Caco-2 (cell line): ENCODE measurements at regions not wholly inside any gene's neighbourhood (a gene's known extent, or its start where the extent isn't known, plus 50 kb on each side); places are given as distances from the start of the nearest gene placed in this dataset.

Experiments
- BruUV-seq: library from RNA; stranded (reverse); fragments of 400-500 nt; replicated peaks from 2 replicates; lab custom pipeline; 2021; lab: Mats Ljungman, UMichigan
- CTCF ChIA-PET: fragments of 300-600 bp; sonication (Branson Sonifier 250); formaldehyde crosslinking; loops from one replicate; lab custom pipeline; 2022; ENCODE audit warnings: antibody characterized with exemption; lab: Charles Lee
- POLR2A ChIA-PET: fragments of 300-600 bp; sonication (Branson Sonifier 250); formaldehyde crosslinking; loops from one replicate; lab custom pipeline; 2022; ENCODE audit warnings: antibody characterized with exemption; lab: Charles Lee
- DNase-seq, 2 experiments: peaks; one replicate each; pipeline versions ENCODE4 v3.0.0 to v3.0.0-alpha.2; 2020 to 2022
- H3K27me3 ChIP-seq: replicated peaks from 2 replicates; pipeline ENCODE4 v1.6.0; 2011; ENCODE audit warnings: low read length; ENCODE audit not compliant: control insufficient read depth, insufficient read depth
- H3K36me3 ChIP-seq: 2 replicates; pipeline ENCODE4 v1.5.1; 2011; ENCODE audit warnings: low read length; ENCODE audit not compliant: control insufficient read depth, insufficient read depth
- H3K4me1 ChIP-seq: fragments of 250-450 bp; sonication (Bioruptor Pico); 2 replicates; pipeline ENCODE4 v1.5.1; 2020; ENCODE audit warnings: mild to moderate bottlenecking
- H3K4me3 ChIP-seq: 2 replicates; pipeline ENCODE4 v1.5.1; 2011; ENCODE audit warnings: low read depth, mild to moderate bottlenecking, control low read depth, low read length
- H3K9me3 ChIP-seq: fragments of 250-450 bp; sonication (Bioruptor Pico); 2 replicates; pipeline ENCODE4 v1.5.1; 2020; ENCODE audit warnings: mild to moderate bottlenecking, moderate library complexity
- H3K27ac Mint-ChIP-seq: one replicate; pipeline ENCODE4 v1.8.0; 2022; ENCODE audit warnings: mixed read lengths; ENCODE audit not compliant: unreplicated experiment
- H3K27me3 Mint-ChIP-seq: one replicate; pipeline ENCODE4 v1.8.0; 2022; ENCODE audit warnings: mixed read lengths; ENCODE audit not compliant: insufficient read depth, unreplicated experiment
- H3K36me3 Mint-ChIP-seq: one replicate; pipeline ENCODE4 v1.8.0; 2022; ENCODE audit warnings: mild to moderate bottlenecking, mixed read lengths; ENCODE audit not compliant: insufficient read depth, unreplicated experiment
- H3K4me1 Mint-ChIP-seq: one replicate; pipeline ENCODE4 v1.8.0; 2022; ENCODE audit warnings: low read depth, mixed read lengths; ENCODE audit not compliant: unreplicated experiment
- H3K4me3 Mint-ChIP-seq: one replicate; pipeline ENCODE4 v1.8.0; 2022; ENCODE audit warnings: mild to moderate bottlenecking, moderate library complexity, mixed read lengths; ENCODE audit not compliant: unreplicated experiment
- H3K9me3 Mint-ChIP-seq: one replicate; pipeline ENCODE4 v1.8.0; 2022; ENCODE audit warnings: mixed read lengths; ENCODE audit not compliant: unreplicated experiment
- intact Hi-C: fragments of 100-400 bp; cut with micrococcal nuclease; formaldehyde crosslinking; loops from one replicate; pipeline ENCODE4 v1.10.0; 2022; ENCODE audit not compliant: unreplicated experiment
- TF ChIP-seq, protein P1 (sequence below), 2 experiments: fragments of 200-600 bp in 1 of 2; IDR thresholded peaks; 1 replicate in 1 of 2; 2 replicates in 1 of 2; pipeline versions ENCODE4 v1.5.1 to v1.8.0; 2011 to 2022; ENCODE audit warnings: antibody characterized with exemption in 1 of 2, control low read depth in 1 of 2, inconsistent platforms in 1 of 2, low read depth in 1 of 2, low read length in 1 of 2, mild to moderate bottlenecking in 1 of 2, moderate library complexity in 1 of 2; ENCODE audit not compliant: insufficient read depth in 1 of 2, severe bottlenecking in 1 of 2, unreplicated experiment in 1 of 2

DNA sequence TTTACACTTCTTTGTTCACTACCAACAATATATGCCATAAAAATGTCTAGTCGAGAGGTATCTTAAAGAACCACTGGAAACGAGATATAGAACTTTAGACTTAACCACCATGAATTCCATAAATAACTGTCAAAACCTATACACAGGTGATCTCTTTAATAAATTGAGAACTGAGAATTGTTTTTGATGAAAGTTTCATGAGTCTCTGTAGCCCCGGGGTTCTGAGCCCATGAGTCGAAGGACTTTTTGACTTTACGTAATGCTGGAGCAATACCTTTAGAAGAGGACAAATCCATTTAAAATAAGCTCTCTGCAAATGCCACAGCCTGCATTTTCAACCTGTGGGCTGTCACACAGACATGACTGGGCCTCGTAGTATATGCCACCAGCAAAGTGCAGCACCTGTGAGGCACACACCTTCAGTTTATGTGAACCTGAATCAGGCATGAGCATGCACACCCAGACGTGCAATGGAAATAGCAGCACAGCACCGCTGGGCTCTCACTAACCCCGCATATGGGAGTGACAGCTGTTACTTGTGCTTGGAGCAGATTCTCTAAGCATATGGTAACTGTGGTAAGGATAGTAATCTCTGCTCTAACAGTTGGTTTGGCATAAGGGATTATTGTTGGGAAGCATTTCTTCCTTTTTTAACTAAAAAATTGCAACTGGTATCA, 383.2 kb downstream of the SOCS6 start:
- H3K9me3 Mint-ChIP-seq, result no peaks in the 10 kb centered on the region
- POLR2A ChIA-PET, result no interaction called here
- TF ChIP-seq, protein P1, sequence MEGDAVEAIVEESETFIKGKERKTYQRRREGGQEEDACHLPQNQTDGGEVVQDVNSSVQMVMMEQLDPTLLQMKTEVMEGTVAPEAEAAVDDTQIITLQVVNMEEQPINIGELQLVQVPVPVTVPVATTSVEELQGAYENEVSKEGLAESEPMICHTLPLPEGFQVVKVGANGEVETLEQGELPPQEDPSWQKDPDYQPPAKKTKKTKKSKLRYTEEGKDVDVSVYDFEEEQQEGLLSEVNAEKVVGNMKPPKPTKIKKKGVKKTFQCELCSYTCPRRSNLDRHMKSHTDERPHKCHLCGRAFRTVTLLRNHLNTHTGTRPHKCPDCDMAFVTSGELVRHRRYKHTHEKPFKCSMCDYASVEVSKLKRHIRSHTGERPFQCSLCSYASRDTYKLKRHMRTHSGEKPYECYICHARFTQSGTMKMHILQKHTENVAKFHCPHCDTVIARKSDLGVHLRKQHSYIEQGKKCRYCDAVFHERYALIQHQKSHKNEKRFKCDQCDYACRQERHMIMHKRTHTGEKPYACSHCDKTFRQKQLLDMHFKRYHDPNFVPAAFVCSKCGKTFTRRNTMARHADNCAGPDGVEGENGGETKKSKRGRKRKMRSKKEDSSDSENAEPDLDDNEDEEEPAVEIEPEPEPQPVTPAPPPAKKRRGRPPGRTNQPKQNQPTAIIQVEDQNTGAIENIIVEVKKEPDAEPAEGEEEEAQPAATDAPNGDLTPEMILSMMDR (IDR thresholded peaks at IDR 0.05; ENCODE audit: insufficient read depth in 1 of 2, low read depth in 1 of 2, low read length in 1 of 2, severe bottlenecking in 1 of 2, unreplicated experiment in 1 of 2), result no peak
- CTCF ChIA-PET, result no interaction called here
- Histone ChIP-seq H3K4me1 (no peaks in the 10 kb centered on the region), H3K27me3 (no peaks in the 10 kb centered on the region), H3K4me3 (no peak overlapping the region), H3K36me3 (no peaks in the 10 kb centered on the region), H3K9me3 (no peaks in the 10 kb centered on the region)
- H3K4me1 Mint-ChIP-seq, result no peaks in the 10 kb centered on the region
- no peak overlapping the region for H3K27ac Mint-ChIP-seq
- no peak overlapping the region for H3K4me3 Mint-ChIP-seq
- intact Hi-C loops, result no loop called here
- H3K36me3 Mint-ChIP-seq, result no peaks in the 10 kb centered on the region
- H3K27me3 Mint-ChIP-seq, result no peaks in the 10 kb centered on the region
- BruUV-seq, result no TSS peak
- no peak for DNase-seq

- CTCF ChIA-PET, result no interaction called here
Measured at GRCh38 chr18:70666936-70667335, 378.1 kb downstream of the SOCS6 start.

DNA sequence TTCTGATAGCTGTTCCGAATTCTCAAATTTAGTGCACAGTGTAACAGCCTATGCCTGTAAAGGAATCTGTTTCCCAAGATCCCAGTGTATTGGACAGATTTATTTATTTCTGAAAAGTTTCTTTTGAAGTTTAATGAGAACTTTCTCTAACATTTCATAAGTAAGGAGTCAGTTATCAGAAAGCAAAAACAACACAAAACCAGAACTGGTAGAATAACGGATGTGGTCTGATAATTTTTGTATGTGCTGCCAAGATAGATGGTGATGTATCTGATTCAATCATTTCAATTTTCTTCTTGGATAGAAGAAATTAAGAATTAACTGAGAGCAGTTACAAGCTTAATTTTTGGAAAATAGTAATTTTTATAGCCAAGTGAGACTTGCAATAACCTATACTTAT, 374.3 kb downstream of the SOCS6 start:
- ChIA-PET CTCF (no interaction called here), POLR2A (no interaction called here)
- BruUV-seq, result no TSS peak
- H3K9me3 Mint-ChIP-seq, result no peaks in the 10 kb centered on the region
- Histone ChIP-seq H3K36me3 (no peaks in the 10 kb centered on the region), H3K9me3 (no peaks in the 10 kb centered on the region), H3K4me3 (no peak overlapping the region), H3K27me3 (no peaks in the 10 kb centered on the region), H3K4me1 (no peaks in the 10 kb centered on the region)
- peaks cover 5% of the 10 kb centered on the region for H3K27me3 Mint-ChIP-seq
- H3K4me3 Mint-ChIP-seq, result no peak overlapping the region
- TF ChIP-seq, protein P1 (IDR thresholded peaks at IDR 0.05; ENCODE audit: insufficient read depth in 1 of 2, low read depth in 1 of 2, low read length in 1 of 2, severe bottlenecking in 1 of 2, unreplicated experiment in 1 of 2), result no peak
- H3K36me3 Mint-ChIP-seq, result no peaks in the 10 kb centered on the region
- DNase-seq, result no peak
- no peak overlapping the region for H3K27ac Mint-ChIP-seq
- no peaks in the 10 kb centered on the region for H3K4me1 Mint-ChIP-seq
- intact Hi-C loops, result no loop called here

More at GRCh38 chr18:70666936-70667335, 378.1 kb downstream of the SOCS6 start:
- Mint-ChIP-seq H3K4me1 (no peaks in the 10 kb centered on the region), H3K9me3 (no peaks in the 10 kb centered on the region), H3K27me3 (peaks cover 2% of the 10 kb centered on the region), H3K4me3 (no peak overlapping the region), H3K27ac (no peak overlapping the region), H3K36me3 (no peaks in the 10 kb centered on the region)
- intact Hi-C loops, result no loop called here
- no peak for DNase-seq
- no peaks in the 10 kb centered on the region for H3K27me3 ChIP-seq
- H3K4me3 ChIP-seq, result no peak overlapping the region
- H3K4me1 ChIP-seq, result no peaks in the 10 kb centered on the region
- H3K36me3 ChIP-seq, result no peaks in the 10 kb centered on the region
- TF ChIP-seq, protein P1 (IDR thresholded peaks at IDR 0.05; ENCODE audit: insufficient read depth in 1 of 2, low read depth in 1 of 2, low read length in 1 of 2, severe bottlenecking in 1 of 2, unreplicated experiment in 1 of 2), result no peak
- H3K9me3 ChIP-seq, result no peaks in the 10 kb centered on the region
- no TSS peak for BruUV-seq
- POLR2A ChIA-PET, result no interaction called here
